ENCODE measurements at regions not wholly inside any gene's neighbourhood (a gene's known extent, or its start where the extent isn't known, plus 50 kb on each side); places are given as distances from the start of the nearest gene placed in this dataset.

DNA sequence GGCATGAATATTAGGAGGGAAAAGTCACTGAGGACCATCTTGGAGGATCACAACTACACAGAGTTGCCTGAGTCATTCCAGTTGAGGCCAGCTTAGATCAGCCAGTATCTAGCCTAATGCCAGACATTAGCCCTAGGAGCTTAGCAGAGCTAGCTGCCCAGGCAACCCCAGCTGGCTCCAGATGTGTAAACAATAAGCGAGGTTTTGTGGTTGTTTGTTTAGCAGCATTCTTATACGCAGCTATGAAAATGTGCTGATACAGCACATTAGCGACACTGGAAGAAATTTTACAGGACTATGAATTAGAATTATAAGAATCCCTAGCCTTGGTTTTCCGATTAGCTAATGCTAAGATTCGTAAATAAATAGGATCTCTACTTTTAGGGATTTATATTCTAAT, 59.3 kb downstream of the BTBD3 start:
- Histone ChIP-seq H3K36me3 (ENCODE audit: control insufficient read depth, low read depth, low read length) (no peaks in the 10 kb centered on the region), H3K9me3 (ENCODE audit: control insufficient read depth, low read depth, low read length) (no peaks in the 10 kb centered on the region), H3K27ac (ENCODE audit: low read length) (no peak overlapping the region), H3K4me1 (ENCODE audit: control insufficient read depth, low read depth, low read length) (peaks cover 8% of the 10 kb centered on the region), H3K27me3 (ENCODE audit: control insufficient read depth, insufficient read depth, low read length) (no peaks in the 10 kb centered on the region), H3K9ac (ENCODE audit: low read length) (no peak overlapping the region), H3K4me3 (ENCODE audit: low read length) (no peak overlapping the region)

DNA sequence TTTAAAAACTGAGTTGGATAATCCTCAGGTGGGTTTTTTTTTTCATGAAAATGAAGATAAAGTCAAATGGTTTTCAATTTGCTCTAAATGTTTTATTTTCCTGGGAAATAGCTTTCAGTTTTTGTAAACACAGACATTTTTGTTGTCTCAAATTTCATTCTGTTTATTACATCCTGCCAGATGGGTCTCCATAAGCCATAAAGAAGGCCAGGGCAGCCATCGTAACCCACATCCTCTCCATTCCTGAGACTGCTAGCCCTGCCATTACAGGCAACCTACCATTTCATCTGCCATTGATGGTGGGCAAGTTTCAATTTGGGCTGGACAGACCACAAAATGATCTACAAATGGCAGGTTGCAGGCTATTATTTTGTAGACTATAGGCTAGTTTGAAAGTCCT, 60.8 kb downstream of the BTBD3 start:
- Histone ChIP-seq H3K9ac (ENCODE audit: low read length) (no peak overlapping the region), H3K27me3 (ENCODE audit: control insufficient read depth, insufficient read depth, low read length) (no peaks in the 10 kb centered on the region), H3K4me1 (ENCODE audit: control insufficient read depth, low read depth, low read length) (peaks cover 8% of the 10 kb centered on the region), H3K27ac (ENCODE audit: low read length) (no peak overlapping the region), H3K9me3 (ENCODE audit: control insufficient read depth, low read depth, low read length) (no peaks in the 10 kb centered on the region), H3K4me3 (ENCODE audit: low read length) (no peak overlapping the region), H3K36me3 (ENCODE audit: control insufficient read depth, low read depth, low read length) (no peaks in the 10 kb centered on the region)

DNA sequence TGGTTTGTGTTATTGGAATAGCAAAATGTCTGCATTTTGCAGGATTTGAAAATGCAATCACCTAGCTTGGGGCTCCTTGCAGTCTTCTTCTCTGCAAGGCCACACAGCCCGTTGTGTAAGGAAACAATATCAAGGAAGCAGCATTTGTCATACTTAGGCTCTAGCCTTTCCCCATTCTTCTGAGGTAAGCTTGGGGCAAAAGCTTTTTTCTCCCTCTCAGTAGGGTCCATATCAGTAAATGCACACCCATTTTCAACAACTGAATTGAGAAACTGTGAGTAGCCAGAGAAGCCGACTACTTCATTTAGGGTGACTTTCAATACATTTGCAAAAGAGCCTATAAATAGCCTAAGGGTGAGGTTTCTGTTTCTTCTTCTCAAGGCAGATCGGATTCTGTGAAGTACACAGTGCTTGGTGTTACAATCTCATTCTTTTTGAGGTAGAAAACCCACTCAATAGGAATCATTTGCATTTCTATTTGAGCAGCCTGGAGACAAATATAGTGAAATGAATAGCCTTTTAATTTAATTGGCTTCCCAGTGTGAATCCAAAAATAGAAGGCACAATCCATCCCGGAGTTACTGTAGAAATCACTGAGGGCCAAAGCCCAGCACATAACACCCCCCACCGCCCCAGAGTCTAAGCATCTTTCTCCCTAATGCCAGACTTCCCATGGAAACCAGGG, 61.8 kb downstream of the BTBD3 start:
- H3K4me1 ChIP-seq (ENCODE audit: control insufficient read depth, low read depth, low read length), result peaks cover 8% of the 10 kb centered on the region
- no peak overlapping the region for H3K4me3 ChIP-seq (ENCODE audit: low read length)
- H3K9ac ChIP-seq (ENCODE audit: low read length), result no peak overlapping the region
- H3K36me3 ChIP-seq (ENCODE audit: control insufficient read depth, low read depth, low read length), result no peaks in the 10 kb centered on the region
- H3K27me3 ChIP-seq (ENCODE audit: control insufficient read depth, insufficient read depth, low read length), result no peaks in the 10 kb centered on the region
- H3K27ac ChIP-seq (ENCODE audit: low read length), result no peak overlapping the region
- no peaks in the 10 kb centered on the region for H3K9me3 ChIP-seq (ENCODE audit: control insufficient read depth, low read depth, low read length)

DNA sequence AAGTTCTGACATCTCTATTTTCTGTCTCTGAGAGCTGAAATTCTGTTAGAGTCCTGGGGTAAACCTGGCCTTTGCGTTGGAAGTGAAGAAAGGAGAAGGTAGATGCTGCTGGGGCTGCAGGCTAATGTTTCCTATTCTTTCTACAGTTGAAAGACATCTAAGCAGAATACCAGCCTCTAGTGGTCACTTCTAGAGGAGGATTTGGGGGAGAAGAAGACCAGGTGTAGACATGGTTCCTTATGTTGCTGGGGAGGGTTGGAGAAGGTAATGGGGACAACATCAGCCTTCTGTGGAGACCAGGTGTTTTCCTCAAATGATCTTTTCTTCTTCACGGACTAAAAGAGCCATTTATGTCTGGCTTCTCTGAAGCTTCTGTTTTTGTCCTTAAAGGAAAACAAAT, 62.6 kb downstream of the BTBD3 start:
- peaks cover 8% of the 10 kb centered on the region for H3K4me1 ChIP-seq (ENCODE audit: control insufficient read depth, low read depth, low read length)
- no peak overlapping the region for H3K9ac ChIP-seq (ENCODE audit: low read length)
- no peaks in the 10 kb centered on the region for H3K27me3 ChIP-seq (ENCODE audit: control insufficient read depth, insufficient read depth, low read length)
- H3K4me3 ChIP-seq (ENCODE audit: low read length), result no peak overlapping the region
- H3K27ac ChIP-seq (ENCODE audit: low read length), result no peak overlapping the region
- H3K36me3 ChIP-seq (ENCODE audit: control insufficient read depth, low read depth, low read length), result no peaks in the 10 kb centered on the region
- H3K9me3 ChIP-seq (ENCODE audit: control insufficient read depth, low read depth, low read length), result no peaks in the 10 kb centered on the region

DNA sequence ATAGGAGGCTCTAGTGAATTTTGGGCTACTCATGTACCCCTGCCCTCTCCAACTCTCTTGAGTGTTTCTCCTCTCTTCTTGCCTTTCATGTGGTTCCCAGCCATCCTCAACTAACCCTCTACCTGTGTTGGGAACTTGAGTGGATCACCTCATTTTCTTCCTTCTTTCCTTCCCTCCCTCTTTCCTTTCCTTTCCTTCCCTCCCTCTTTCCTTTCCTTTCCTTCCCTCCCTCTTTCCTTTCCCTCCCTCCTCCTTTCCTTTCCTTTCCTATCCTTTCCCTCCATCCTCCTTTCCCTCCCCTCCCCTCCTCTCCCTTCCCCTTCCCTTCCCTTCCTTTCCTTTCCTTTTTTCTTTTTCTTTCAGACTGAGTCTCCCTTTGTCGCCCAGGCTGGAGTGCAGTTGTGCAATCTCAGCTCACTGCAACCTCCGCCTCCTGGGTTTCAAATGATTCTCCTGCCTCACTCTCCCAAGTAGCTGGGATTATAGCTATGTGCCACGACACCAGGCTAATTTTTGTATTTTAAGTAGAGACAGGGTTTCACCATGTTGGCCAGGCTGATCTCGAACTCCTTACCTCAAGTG, 63.8 kb downstream of the BTBD3 start:
- H3K4me1 ChIP-seq (ENCODE audit: control insufficient read depth, low read depth, low read length), result peaks cover 8% of the 10 kb centered on the region
- no peak overlapping the region for H3K9ac ChIP-seq (ENCODE audit: low read length)
- no peak overlapping the region for H3K4me3 ChIP-seq (ENCODE audit: low read length)
- H3K27ac ChIP-seq (ENCODE audit: low read length), result no peak overlapping the region
- H3K9me3 ChIP-seq (ENCODE audit: control insufficient read depth, low read depth, low read length), result no peaks in the 10 kb centered on the region
- no peaks in the 10 kb centered on the region for H3K27me3 ChIP-seq (ENCODE audit: control insufficient read depth, insufficient read depth, low read length)
- no peaks in the 10 kb centered on the region for H3K36me3 ChIP-seq (ENCODE audit: control insufficient read depth, low read depth, low read length)

DNA sequence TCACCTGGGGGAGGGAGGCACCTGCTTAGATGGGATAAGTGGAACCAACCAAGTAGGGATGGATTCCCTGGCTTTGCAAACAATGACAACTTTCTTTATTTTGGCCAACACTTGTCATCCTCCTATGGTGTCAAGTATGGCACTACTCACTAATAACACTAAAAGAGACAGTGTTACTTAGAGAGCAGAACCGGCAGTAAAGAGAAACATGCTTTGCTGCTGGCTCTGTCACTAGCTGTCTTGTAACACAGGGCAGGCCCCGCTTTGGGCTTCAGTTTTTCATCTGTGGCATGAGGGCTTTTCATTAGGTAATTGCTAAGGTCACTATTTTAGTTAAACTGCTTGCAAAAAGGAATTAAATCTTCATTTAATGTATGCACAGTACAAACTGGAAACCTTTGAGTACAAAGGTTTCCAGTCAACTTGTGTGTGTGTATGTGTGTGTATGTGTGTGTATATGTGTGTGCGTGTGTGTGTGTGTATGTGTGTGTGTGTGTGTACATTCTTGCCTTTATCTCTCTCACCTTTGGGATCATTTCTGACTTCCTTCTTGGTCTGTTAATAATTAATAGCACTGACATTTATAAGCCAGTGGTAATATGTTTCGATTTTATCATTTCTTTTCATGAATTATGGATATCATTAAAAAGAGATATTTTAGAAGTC, 64.7 kb downstream of the BTBD3 start:
- Histone ChIP-seq H3K4me1 (ENCODE audit: control insufficient read depth, low read depth, low read length) (peaks cover 8% of the 10 kb centered on the region), H3K36me3 (ENCODE audit: control insufficient read depth, low read depth, low read length) (no peaks in the 10 kb centered on the region), H3K4me3 (ENCODE audit: low read length) (no peak overlapping the region), H3K9me3 (ENCODE audit: control insufficient read depth, low read depth, low read length) (no peaks in the 10 kb centered on the region), H3K27ac (ENCODE audit: low read length) (no peak overlapping the region), H3K27me3 (ENCODE audit: control insufficient read depth, insufficient read depth, low read length) (no peaks in the 10 kb centered on the region), H3K9ac (ENCODE audit: low read length) (no peak overlapping the region)

DNA sequence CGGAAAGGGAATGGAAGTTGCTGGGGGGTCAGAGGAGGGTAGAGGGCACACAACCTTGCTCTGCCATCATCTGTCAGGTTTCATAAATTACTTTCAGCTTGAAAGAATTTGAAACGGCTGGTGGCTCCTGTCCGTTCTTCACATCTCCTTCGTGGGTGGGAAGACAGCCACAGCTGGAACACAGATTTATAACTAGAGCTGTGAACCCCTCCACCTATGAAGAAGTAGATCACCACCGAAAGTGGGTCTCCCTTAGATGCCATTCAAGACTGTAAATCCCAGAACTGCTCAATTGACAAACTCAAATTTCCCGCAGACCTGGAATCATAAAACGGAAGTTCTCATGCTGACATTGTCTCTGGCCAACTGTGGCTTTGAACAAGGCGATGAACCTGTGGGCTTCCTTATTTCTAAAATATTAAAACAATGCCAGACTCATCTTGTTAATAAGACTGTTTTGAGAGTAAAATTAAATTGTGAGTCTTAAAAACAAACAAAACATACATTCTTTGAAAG, 65.3 kb downstream of the BTBD3 start:
- Histone ChIP-seq H3K9me3 (ENCODE audit: control insufficient read depth, low read depth, low read length) (no peaks in the 10 kb centered on the region), H3K4me1 (ENCODE audit: control insufficient read depth, low read depth, low read length) (peaks cover 8% of the 10 kb centered on the region), H3K27me3 (ENCODE audit: control insufficient read depth, insufficient read depth, low read length) (no peaks in the 10 kb centered on the region), H3K9ac (ENCODE audit: low read length) (no peak overlapping the region), H3K36me3 (ENCODE audit: control insufficient read depth, low read depth, low read length) (no peaks in the 10 kb centered on the region), H3K27ac (ENCODE audit: low read length) (no peak overlapping the region), H3K4me3 (ENCODE audit: low read length) (no peak overlapping the region)

DNA sequence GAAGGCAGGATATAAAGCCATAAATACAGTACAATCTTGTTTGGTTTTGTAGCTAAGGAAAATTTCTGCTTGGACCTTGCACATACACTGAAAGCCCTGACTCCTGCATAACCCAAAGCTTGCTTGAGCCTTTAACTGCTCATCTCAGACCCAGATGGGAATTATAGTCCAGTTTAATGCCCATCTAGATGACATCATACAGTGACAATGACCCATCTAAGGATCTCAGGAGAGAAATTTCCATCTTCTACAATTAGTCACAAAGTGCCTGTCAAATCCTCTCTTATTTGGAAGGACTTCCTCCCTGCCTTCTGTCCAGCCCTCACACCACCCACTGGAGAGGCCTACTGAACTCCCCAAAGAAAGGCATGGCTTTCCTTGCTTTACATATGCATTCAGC, 69.3 kb downstream of the BTBD3 start:
- H3K4me1 ChIP-seq (ENCODE audit: control insufficient read depth, low read depth, low read length), result peaks cover 3% of the 10 kb centered on the region
- no peak overlapping the region for H3K9ac ChIP-seq (ENCODE audit: low read length)
- H3K36me3 ChIP-seq (ENCODE audit: control insufficient read depth, low read depth, low read length), result no peaks in the 10 kb centered on the region
- H3K27ac ChIP-seq (ENCODE audit: low read length), result no peak overlapping the region
- no peaks in the 10 kb centered on the region for H3K9me3 ChIP-seq (ENCODE audit: control insufficient read depth, low read depth, low read length)
- H3K27me3 ChIP-seq (ENCODE audit: control insufficient read depth, insufficient read depth, low read length), result no peaks in the 10 kb centered on the region
- no peak overlapping the region for H3K4me3 ChIP-seq (ENCODE audit: low read length)

DNA sequence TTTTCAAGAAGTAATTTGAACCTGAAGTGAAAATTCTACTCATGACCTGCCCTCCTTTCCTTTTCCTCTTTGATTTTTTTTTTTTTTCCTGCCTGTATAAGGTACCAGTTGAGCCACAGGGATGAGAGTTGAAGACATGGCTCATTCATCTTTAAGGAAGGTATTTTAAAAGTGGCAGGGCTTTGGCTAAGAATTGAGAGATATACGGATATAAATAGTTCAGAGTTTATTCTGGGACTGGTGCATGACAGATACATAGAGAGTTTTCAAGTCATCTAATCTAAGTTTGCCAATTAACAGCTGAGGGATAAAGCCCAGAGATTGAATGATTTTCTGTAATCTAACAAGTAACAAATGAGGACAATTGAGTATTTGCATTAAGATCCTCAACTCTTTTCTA, 69.8 kb downstream of the BTBD3 start:
- H3K9me3 ChIP-seq (ENCODE audit: control insufficient read depth, low read depth, low read length), result no peaks in the 10 kb centered on the region
- peaks cover 3% of the 10 kb centered on the region for H3K4me1 ChIP-seq (ENCODE audit: control insufficient read depth, low read depth, low read length)
- H3K4me3 ChIP-seq (ENCODE audit: low read length), result no peak overlapping the region
- H3K27ac ChIP-seq (ENCODE audit: low read length), result no peak overlapping the region
- no peaks in the 10 kb centered on the region for H3K36me3 ChIP-seq (ENCODE audit: control insufficient read depth, low read depth, low read length)
- no peak overlapping the region for H3K9ac ChIP-seq (ENCODE audit: low read length)
- no peaks in the 10 kb centered on the region for H3K27me3 ChIP-seq (ENCODE audit: control insufficient read depth, insufficient read depth, low read length)

DNA sequence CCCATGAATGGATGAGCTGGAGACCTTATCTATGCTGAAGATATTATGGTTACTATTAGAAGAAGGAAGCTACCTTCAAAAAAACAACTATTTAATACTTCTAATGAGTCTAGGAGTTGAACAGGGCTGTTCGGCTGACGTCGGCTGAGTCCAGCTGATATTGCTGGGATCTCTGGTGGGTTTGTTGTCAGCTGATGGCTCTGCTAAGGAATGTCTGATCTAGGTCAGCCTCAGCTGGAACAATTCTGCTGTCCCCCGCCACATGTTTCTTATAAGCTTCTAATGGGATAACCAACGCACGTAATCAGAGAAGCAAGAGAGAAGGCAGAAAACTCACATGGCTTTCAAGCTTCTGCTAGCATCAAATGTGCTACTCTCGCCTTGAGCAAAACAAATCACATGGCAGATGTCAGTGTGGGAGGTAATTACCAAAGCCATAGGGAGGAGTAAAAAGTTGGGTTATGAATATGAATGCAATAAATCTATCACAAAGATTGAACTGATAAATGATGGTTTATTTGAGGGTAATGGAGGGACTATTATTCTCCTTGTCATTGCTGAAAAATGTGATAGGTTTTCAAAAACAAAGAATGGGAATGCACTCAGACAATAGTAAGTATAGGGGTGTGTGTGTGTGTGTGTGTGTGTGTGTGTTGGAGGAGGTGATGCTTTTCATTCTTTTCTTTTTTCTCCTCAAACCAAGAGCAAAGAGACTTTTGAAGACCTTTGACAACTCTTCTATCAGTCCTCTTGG, 71.5 kb downstream of the BTBD3 start:
- Histone ChIP-seq H3K4me3 (ENCODE audit: low read length) (no peak overlapping the region), H3K9ac (ENCODE audit: low read length) (no peak overlapping the region), H3K27me3 (ENCODE audit: control insufficient read depth, insufficient read depth, low read length) (no peaks in the 10 kb centered on the region), H3K9me3 (ENCODE audit: control insufficient read depth, low read depth, low read length) (no peaks in the 10 kb centered on the region), H3K27ac (ENCODE audit: low read length) (no peak overlapping the region), H3K4me1 (ENCODE audit: control insufficient read depth, low read depth, low read length) (peaks cover 6% of the 10 kb centered on the region), H3K36me3 (ENCODE audit: control insufficient read depth, low read depth, low read length) (no peaks in the 10 kb centered on the region)

DNA sequence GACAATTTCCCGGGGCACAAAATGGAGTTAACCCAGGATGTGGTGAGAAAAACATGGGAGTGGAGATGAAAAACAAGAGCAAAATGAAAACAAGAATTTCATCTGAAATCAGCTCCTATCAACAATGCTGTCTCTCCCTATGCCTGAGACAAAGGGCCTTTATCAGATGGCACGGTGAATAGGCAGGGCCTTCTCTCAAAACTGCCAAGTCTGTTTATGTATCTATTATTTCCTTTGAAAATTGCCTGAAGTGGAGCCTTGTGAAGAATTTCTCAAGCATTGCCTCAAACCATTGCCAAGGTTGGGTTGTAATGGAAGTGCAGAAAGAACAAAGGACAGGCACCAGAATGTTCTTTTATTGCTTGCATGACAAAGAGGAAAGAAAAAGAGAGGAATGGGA, 74.7 kb downstream of the BTBD3 start:
- H3K4me1 ChIP-seq (ENCODE audit: control insufficient read depth, low read depth, low read length), result peaks cover 8% of the 10 kb centered on the region
- no peak overlapping the region for H3K4me3 ChIP-seq (ENCODE audit: low read length)
- H3K9me3 ChIP-seq (ENCODE audit: control insufficient read depth, low read depth, low read length), result no peaks in the 10 kb centered on the region
- H3K27ac ChIP-seq (ENCODE audit: low read length), result no peak overlapping the region
- no peaks in the 10 kb centered on the region for H3K36me3 ChIP-seq (ENCODE audit: control insufficient read depth, low read depth, low read length)
- no peaks in the 10 kb centered on the region for H3K27me3 ChIP-seq (ENCODE audit: control insufficient read depth, insufficient read depth, low read length)
- H3K9ac ChIP-seq (ENCODE audit: low read length), result no peak overlapping the region
